Renal pelvis (tissue), 1 donor: ENCODE measurements at regions not wholly inside any gene's neighbourhood (a gene's known extent, or its start where the extent isn't known, plus 50 kb on each side); places are given as distances from the start of the nearest gene placed in this dataset.
A peak's percentile ranks its signal among the peaks of the same experiment; 100 is the strongest.
"Not testable (repeated sequence)": the region's sequence is repeated elsewhere in the genome, so short reads cannot be mapped to it uniquely, and the experiment has no call there.

ENCODE experiments used
- DNase-seq: peaks from one replicate; pipeline ENCODE4 v3.0.0-alpha.2; 2013

DNA sequence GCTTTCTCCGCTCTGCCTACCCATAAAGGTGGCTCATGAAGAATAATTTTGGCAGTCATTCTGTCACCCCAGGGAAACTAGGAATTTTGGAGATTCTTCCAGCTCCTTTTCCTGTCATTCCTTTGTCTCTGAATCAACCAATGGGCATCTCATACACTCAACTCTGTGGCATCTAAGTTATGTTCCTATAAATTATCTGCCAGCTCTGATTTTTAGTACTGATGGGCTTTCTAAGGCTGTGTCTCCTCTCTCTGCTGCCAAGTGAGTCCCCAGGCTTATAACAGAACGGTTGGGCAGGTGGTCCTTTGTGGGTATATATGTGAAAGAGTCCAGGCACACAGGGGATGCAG is 226.8 kb downstream of the NMUR2 start:
- no peak for DNase-seq

DNA sequence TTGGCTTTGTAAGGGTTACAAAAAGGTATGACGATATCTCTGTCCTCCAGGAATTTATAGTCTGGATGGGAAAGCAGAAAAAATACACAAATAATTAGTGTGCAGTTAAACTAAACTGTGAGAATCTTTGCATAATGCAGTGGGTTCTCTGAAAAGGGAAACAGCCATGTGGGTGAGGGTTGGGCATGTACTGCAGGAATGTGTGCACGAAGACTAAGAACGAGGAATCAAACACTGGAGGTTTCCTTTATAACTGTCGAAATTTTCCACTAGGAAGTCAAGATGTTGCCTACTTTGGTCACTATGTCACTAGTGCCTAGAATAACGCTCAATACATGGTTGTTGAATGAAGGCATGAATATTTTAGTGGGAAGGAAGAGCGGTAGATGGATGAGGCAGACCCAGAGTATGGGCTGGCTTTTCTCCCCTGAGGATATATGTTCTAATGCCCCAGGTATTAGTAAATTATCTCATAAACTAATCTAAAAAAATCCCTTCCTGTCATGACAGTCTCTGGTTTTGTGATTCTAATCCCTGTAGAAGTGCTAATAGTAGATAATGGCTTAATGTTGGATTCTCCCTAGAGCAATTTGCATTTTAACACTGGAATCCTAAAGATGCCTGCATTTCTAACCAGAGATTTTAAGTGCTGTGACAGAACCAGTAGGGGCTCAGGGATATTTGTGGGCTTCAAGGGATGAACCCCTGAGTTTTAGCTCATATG is 227.3 kb downstream of the NMUR2 start:
- no peak for DNase-seq

DNA sequence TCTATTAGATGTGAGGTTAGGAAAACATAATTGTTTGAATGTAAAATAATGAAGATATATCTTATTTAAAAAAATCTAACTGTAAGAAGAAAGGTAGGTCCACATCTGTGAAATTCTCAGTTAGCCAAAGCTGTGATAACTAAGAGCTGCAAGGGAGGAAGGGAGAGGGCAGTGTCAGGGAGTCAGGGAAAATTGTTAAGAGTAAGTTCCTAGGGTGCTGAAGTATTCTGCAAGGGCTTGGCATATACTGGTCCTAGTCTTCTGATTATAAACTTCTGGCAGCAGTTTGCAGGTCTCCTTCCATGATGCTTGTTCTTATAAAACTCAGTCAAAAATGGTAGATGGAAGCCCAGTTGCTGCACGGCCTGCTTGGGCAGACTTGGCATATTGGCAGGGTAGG is 233.2 kb downstream of the NMUR2 start:
- no peak for DNase-seq

DNA sequence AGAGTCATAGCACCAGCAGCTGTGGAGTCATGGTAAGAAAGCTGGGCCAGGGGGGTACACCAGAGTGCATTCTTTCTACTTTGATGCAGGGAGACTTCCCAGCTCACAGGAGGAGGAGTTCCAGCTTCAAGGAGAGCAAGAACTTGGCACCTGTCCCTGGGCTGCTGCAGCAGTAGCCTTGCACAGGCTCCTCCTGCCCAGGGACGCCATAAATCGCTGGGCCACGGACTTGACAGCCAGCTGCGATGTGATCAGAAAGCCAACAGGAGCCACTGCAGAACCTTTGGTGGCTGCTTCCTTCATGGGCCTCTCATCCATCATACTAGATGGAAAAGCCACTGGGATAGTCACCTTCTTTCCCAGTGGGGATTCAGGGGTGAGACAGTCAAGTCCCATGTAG is 234.7 kb downstream of the NMUR2 start:
- no peak for DNase-seq

DNA sequence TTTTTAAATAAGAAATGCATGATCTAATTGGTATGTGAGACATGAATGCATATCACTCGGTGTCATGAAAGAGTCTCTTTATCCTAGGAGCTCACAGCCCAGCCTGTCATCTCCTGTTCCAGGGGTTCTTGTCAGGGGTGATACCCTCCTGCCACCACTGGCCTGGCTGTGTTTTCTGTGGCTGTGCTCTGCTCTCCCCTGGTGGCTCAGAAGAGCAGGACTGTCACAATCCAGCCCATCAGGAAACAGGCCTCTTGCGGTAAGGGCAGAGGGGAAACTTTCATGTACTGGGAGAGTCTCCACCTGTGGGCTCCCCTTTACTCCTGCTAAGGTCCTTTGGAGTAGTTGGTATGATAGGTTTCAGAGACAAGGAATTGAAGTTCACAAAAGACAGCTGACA is 240.2 kb upstream of the GLRA1 start:
- DNase-seq, result no peak

DNA sequence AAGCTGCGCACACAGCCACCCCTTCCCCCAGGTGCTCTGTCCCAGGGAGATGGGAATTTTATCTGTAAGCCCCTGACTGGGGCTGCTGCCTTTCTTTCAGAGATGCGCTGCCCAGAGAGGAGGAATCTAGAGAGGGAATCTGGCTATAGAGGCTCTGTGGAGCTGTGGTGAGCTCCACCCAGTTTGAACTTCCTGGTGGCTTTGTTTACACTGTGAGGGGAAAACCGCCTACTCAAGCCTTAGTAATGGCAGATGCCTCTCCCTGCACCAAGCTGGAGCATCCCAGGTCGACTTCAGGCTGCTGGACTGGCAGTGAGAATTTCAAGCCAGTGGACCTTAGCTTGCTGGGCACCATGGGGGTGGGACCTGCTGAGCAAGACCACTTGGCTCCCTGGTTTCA is 235.2 kb upstream of the GLRA1 start:
- DNase-seq, result not testable (repeated sequence)

DNA sequence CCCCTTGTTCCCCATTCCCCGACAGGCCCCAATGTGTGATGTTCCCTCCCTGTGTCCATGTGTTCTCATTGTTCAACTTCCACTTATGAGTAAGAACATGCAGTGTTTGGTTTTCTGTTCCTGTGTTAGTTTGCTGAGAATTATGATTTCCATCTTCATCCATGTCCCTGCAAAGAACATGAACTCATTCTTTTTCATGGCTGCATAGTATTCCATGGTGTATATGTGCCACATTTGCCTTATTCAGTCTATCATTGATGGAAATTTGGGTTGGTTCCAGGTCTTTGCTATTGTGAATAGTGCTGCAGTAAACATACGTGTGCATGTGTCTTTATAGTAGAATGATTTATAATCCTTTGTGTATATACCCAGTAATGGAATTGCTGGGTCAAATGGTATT is 229.8 kb upstream of the GLRA1 start:
- DNase-seq, result not testable (repeated sequence)

DNA sequence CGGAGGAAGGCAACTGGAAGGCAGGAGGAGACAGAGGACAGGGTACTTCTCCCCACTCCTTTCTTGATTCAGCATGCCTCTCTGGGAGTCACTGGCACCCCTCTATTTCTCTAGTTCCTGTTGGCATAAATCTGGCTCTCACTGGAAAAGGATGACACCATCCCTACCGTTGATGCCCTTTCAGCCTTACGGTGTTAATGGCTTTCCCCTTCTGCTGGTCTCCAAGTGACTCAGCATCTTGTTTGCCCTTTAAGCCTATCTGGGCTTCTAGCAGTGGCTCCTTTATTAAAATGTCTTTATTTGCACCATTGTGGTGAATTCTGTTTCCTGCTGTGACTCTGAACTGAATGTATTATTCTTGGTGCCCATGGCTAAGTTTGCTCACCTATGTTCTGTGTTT is 227.3 kb upstream of the GLRA1 start:
- DNase-seq, result no peak

DNA sequence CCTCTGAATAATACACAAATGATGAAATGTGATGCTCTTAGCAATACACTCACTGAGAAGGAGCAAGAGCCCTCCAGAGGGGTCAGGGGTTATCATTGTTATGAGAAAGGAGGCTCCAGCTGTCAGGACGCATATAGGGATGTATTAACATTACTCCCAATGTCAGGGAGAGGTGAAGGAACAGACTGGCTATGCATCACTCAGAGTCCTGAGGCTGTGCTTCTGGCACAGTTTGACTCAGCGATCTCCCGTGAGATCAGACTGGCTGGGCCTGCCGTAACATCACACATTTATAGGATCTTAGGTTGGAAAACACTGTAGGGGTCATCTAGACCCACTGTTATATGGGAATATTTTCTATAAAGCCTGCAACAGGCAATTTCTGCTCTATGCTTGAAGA is 226.5 kb upstream of the GLRA1 start:
- DNase-seq, result no peak

DNA sequence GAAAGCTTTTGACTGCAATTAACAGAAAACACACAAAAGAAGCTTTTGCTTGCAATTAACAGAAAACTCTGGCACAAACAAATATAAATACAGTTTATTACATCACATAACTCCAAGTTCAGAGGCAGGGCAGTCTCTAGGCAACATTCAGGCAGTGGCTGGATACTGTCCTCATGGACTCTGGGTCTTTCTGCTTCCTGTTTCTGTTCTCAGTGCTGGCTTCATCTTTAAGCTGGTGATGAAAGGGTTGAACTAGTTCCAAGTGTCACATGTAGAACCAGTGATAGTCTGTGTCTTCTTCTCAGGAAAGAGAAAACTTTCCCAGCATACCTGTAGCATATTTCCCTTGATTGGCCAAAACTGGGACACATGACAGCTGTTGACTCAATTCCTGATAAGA is 222.6 kb upstream of the GLRA1 start:
- DNase-seq, result no peak

DNA sequence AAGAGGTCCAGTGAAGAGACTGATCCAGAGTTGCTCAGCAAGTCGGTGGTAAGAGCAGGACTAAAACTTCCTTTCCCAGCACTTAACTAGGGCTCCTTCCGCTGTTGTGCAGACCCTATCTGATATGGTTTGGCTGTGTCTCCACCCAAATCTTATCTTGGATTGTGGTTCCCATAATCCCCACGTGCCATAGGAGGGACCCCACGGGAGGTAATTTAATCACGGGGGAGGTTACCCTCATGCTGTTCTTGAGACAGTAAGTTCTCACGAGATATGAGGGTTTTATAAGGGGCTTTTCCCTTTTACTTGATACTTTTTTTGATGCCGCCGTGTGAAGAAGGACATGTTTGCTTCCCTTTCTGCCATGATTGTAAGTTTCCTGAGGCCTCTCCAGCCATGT is 221.9 kb upstream of the GLRA1 start:
- DNase-seq, result no peak

DNA sequence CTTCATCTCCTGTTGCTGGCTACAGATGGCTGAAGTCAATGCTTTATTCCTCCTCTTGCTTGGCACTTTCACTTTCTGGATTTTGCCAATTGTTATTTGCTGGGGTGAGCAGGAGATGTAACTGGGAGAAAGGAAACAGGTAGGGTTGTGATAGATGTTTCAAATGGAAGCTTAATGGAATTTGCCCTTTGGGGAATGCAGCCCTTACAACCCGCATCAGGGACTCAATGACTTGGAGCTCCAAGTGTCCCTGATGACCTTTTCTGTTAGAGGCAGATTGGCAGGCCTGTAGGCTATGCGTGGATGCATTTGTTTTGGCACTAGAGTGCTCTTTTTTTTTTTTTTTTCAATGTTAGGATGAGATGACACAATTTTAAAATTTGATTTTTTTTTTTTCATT is 219.9 kb upstream of the GLRA1 start:
- no peak for DNase-seq

DNA sequence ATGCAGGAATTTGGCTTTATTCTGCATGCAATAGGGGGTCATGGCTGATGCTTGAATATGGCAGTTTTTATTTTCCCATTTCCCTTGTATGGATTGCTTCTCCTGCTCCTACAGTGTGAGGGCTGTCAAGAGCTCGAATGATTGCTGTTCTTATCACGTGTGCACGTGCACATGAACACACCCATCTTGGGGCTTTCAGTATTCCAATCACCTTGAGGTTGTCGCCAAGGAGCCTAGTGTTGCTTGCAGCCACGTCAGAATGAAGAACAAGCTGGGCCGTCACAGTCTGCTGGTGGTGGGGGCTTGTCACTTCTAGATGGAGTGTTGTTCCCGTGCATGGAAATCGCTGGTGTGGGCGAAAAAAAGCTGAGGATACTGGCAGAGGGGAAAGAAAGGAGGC is 219.4 kb upstream of the GLRA1 start:
- DNase-seq, result no peak

DNA sequence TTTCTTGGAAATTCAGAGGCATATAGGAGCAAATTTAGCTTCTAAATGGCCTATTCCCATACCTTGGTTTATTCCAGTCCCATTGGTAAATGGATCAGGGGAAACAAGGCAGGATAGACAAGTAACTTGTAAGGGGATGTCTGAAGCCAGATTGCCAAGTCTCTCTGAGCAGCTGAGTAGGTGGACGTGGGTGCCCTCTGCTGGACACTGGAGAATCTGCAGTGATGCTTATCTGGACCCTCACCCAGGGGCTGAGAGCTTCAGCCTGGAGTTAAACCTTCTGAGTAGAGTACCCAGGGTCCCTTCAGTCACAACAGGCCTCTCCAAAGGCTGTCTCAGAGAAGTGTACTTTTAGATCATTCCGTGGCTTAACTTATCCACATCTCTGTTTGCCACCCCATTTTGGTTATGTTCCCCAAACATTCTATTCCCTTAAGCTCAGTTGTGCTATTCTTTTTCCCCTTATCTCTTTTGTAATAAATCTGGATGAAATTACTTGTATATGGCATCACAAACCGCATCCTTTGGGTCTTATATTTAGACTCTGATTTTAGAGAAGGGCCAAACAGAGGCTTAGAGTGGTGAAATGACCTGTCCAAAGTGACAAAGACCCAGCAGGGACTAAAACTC is 218.3 kb upstream of the GLRA1 start:
- peak; percentile 42 for DNase-seq

DNA sequence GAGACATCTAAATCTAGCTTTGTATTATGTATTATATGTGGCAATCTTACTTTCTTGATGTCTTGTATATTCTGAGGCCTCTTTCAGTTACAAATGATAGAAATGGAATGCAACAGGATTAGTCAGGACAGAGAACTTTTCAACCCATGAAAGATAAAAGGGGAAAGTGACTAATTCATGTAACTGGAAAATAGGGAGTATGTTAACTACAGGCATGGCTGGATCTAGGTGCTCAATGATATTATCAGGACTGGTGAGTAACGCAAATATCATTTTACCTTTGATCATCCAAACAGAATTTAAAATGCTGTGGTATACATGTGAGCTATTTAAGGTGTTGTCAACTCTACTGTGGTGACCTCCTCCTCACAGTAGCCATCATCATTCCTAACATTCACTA is 215.7 kb upstream of the GLRA1 start:
- no peak for DNase-seq

DNA sequence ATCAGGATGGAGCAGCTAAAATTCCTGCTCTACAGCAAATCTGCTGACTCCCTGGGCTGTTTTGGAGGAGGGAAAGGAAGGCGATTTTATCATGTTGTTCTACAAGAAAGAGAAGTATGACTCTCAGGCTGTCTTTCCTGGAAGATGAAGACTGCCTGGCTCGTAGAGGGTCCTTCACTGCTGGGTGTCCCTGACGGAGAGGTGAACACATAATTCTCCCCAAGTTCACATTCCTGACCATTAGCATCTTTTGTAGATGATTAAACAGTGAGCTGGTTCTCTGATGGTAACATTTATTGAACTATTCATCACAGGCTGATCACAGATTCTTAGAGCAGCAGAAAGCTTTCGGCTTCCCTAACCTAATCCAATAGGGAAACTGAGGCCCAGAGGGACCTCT is 212.4 kb upstream of the GLRA1 start:
- DNase-seq, result no peak

DNA sequence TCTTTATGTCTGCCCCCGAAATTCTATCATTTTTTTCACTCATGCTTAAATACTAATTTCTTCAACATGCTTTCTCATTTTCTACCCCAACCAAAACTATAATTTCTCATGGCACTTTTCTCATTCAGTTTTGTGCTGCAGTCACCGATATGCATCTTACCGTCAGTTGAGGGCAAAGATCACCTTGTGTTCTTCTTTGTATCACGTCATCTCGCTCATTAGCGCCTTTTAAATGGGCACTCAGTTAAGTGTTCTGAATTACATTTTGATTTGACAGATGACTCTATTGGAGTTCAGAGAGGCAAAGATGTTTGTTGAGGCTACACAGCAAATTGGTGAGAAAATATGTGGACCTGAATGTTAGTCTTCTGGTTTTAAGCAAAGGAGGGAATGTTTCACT is 211.7 kb upstream of the GLRA1 start:
- DNase-seq, result no peak

DNA sequence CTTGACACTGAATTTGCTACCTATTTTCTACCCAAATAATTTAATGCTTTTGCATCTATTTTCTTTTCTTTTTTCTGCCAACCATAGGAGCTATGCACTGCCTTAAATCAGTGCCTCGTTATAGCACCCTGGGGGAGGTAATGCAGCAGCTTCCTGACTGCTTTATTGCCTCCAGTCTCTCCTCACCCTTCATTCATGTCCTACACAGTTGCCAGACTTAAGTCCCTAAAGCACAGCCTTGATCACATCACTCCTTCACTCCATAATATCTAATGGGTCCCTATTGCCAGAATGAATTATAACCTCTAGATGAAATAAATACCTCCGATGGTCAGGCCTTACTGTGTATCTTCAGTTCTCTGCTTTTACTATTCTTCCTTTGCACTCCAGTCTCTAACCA is 211.2 kb upstream of the GLRA1 start:
- no peak for DNase-seq

DNA sequence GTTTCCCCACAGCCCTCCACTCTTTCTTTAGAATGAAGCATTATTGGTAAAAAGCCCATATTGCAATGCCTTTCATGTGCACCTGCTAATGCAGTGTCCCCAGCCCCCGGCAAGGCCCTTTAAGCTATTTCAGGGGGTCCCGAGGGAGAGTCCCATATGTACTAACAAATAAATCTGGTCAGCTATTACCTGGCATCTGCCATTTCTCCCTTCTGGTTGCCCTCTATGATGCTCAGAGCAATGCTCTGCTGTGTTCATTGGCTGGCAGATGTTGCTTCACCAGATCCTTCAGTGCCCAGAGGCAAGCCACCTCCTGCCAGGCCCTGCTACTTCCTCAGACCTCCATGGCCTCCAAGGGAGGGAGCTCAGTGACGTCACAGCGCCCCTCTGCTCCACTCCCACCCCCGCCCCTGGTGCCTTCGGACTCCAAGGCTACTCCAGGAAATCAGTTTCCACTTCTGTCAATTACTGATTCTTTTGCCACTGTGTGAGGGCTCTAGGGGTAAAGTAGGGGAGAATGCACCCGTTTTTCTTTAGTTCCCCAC is 201.1 kb upstream of the GLRA1 start:
- DNase-seq, result no peak

DNA sequence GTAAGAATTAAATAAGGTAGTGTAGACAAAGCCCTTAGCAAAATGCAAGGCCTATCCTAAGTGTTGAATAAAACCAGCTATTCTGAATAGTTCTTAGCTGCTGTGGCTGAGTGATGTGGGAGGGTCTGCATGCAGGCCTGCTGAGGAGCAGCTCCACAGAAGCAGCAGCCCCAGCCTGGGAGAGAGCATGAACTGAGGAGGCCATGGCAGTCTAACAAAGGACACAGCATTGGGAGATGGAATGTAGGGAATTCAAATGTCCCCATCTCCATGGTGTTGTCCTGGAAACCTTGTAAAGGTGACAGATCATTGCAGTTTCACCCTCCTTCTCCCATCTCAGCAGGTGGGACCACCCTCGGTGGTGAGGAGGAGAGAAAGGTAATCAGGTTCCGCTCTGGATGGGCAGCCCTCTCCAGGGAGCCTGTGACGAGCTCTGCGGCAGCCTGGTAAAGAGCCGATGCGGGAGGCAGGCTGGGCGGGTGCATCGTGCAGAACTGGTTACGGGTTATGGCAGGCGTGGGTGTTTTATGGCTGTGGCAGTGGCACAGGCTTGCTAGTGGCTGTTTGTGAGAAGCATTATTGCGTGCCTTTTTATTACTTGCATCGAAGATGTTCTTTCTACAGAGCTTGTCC is 199.9 kb upstream of the GLRA1 start:
- no peak for DNase-seq

DNA sequence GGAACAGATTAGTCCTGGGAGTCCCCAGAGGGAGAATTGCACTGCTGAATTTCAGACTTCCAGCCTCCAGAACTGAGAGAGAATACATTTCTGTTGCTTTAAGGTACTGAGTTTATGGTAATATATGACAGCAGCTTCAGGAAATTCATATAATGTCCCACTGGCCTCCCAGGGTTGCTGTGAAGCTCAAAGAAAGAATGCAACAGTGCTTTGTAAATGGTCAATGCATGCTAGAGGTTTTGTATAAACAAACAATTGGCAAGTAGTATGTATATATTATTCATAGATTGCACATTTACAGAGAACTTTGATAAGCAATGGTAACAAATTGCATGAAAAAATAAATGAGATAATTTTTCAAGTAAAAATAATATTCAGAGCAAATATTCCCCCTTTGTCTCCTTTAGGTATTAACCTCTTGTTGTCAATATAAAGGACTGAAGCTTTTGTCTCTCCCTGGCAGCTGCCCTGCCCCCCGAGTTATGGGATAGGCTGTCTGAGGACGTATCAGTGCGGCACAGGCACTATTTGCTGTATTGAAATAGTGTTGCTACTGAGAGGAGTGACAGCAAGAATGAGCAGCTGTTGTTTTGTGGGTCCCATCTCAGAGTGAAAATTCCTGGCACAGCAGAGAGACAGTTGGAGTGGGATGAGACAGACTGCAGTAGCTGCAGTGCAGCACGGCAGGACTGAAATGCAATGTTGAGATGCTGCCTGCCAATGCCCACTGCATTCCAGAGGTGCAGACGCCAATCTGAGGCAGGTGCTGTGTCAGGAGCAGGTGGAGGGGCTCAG is 194.2 kb upstream of the GLRA1 start:
- no peak for DNase-seq

DNA sequence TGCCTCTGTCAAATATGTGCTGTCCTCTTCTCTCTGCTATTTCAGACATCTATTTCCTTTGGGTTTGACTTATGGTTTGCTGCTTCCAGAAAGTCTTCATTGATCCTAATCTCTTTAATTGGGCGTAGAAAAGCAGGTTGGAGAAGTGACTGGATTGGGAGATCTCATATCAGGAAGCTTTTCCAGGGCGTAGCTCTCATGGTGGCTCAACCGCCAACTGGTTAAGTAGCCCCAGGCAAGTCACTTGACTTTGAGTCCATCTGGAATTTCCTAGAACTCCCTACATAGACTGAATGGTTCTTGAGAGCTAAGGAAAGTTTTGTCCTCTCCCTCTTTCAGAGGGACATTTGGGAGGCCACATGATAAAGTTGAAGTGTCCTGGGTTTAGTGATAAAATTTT is 192.3 kb upstream of the GLRA1 start:
- DNase-seq, result no peak

DNA sequence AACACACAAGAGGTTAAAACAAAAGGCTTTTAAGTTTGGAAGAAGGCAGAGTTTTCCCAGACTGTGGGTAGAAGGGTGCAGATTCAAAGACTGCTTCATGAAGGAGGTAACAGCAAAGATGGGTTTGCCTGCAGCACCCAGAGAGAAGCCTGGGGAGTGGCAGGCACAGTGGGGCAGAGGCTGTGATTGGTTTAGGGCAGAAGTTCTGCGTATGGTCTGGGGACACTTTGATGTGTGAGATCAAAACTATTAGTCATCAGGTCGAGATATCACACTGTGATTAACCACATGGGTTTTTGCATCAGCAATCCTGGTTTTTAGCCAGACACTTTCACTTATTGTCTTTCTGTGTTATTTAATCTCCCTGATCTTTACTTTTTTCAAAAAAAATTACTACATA is 188.8 kb upstream of the GLRA1 start:
- DNase-seq, result no peak
